Iris pigment epithelial cell (primary cell): ENCODE measurements at regions not wholly inside any gene's neighbourhood (a gene's known extent, or its start where the extent isn't known, plus 50 kb on each side); places are given as distances from the start of the nearest gene placed in this dataset.
"Not testable (repeated sequence)": the region's sequence is repeated elsewhere in the genome, so short reads cannot be mapped to it uniquely, and the experiment has no call there.

Source experiments
- DNase-seq: peaks from one replicate; pipeline ENCODE4 v3.0.0-alpha.2; 2011; ENCODE audit warnings: low read depth

DNA sequence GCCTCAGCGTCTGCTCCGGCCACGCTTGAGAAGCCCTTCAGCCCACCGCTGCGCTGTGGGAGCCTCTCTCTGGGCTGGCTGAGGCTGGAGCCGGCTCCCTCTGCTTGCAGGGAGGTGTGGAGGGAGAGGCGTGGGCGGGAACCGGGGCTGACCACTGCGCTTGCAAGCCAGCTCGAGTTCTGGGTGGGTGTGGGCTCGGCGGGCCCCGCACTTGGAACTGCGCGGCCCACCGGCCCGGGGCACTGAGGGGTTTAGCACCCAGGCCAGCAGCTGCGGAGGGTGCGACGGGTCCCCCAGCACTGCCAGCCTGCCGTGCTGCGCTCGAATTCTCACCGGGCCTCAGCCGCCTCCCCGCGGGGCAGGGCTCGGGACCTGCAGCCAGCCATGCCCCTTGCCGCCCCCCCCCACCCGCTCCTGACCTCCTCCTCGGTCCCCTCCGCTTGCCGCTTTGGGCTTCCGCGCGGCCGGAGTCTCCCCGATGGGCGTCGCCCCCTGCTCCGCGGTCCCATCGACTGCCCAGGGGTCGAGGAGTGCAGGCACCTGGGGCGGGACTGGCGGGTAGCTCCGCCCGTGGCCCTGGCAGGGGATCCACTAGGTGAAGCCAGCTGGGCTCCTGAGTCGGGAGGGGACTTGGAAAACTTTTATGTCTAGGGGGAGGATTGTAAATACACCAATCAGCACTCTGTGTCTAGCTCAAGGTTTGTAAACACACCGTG, 106.7 kb downstream of the RAP2B start:
- no peak for DNase-seq

- DNase-seq, result no peak
Measured at GRCh38 chr3:153269730-153270129, 107.7 kb downstream of the RAP2B start.

DNA sequence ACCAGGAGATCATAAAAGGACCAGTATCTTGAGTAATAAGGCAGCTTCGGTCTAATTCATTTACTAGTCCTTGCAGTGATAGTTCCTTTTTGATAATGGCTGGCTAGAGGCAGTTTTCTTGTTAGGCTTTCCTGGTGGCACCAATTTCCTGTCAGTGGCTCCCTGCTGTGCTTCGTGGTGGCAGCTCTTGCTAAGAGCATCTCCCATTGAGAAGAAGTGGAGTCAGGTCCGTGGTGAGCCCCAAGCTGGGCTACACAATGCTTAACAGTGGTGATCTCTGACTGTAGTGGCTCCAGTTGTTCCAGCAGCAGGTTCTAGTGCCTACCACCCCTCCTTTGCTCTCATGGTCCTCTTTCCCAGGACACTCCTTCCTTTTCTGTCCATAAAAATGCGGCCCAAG, 111.2 kb downstream of the RAP2B start:
- no peak for DNase-seq

GRCh38 chr3:153273767-153274435, 111.9 kb downstream of the RAP2B start:
- DNase-seq, result peak; percentile 79

DNA sequence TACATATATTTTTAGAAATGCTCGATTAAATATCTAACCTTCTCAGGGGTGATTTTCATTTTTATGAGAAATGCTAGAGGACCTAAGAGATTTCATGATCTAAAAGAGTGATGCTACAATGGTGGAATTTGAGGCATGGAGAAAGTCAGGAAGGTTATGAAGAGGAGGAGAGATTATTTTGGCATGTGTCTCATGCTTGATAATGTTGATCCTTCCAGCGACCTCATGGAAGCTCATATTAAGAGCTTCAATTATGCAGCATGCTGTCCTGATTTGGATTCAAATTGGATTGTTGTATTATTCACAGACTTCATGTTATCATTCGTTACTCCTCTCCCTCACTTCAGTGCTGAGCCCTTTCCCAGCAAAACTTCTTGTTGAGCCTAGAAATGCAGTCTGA, 112.5 kb downstream of the RAP2B start:
- DNase-seq, result no peak

DNA sequence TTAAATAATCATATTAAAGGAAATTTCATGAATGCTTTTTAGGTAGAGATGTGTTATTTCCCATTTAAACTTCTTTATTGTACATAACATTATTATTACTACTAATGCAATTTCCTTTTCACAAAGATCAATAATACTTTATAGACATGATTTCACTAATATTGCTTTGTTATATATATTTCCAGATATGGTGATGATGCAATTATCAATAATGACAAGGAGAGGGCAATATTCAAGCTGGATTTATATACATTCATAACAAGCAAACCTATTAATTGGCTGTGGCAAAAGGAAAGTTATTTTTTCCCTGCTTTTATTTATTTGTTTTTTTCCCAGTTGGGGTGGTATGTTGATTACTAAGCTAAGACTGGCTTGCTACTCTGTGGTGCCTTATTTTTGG, 113.5 kb downstream of the RAP2B start:
- DNase-seq, result no peak

GRCh38 chr3:153277029-153277428, 115.0 kb downstream of the RAP2B start:
- DNase-seq, result peak; percentile 45

- DNase-seq, result not testable (repeated sequence)
Measured at GRCh38 chr3:153281236-153281997, 119.4 kb downstream of the RAP2B start.

DNA sequence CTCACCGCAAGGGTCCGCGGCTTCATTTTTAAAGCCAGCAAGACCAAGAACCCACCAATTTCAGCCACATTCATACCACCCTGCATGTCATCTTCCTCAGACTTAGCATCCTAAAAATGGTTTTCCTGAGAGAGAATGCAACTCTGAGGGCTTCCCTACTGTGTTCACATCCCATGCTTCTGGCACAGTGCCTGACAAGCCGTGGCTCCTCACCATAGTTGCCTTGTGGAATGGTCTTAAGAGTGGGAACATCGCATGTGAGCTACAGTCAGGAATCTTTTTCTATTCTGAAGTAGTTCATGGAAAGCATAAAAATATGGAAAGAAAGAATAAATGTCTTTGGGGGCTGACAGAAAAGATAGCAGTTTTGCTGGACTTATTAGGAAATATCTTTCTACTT, 120.3 kb downstream of the RAP2B start:
- DNase-seq, result no peak

DNA sequence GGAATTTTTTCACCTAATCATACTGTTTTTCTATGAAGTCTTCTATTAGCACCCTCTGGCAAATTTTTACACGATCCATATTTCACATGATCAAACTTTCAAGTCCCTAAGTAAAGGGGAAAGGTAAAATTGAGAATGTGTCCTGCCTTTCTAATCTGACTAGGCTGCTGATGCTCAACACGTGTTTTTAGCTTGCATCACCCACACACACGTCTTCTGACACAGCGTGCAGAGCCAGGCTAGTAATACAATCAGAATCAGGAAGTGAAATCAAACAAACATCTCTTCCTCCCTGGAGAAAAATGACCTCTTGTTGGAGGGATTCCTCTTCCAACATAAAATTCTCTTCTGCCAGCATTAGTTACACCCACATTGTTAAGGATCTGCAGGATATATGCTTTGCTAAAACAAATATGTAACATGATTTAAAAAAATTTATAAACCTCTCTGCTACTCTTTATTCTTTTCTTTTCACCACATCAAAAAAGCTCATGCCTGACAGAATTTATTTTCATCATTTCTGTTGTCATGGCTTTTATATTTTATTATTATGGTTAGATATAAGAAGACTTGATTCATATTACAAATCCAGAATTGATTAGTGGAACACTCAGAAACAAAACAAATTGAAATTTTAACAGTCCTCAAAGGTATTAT, 122.4 kb downstream of the RAP2B start:
- peak; percentile 95 for DNase-seq

DNA sequence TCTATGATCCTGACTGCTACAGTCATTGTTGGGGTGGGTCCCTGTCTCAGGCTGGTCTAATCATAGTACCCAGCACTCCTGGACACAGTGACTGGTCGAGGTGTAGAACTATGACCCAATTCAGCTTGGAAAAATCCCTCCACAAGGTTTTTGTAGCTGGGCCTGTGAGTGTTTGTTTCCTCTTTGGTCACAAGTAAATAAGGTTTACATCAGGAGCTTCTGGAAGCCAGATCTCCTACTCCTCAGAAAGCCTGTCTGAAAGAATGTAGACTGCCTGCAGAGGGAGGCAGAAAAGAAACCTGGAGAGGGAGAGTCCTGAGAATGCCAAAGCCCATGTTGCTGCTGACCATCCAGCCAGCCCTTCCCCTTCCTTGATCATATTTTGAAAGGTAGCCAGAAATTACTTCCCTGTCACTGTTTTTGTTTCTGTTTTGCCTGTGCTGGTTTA, 123.2 kb downstream of the RAP2B start:
- DNase-seq, result peak; percentile 44

DNA sequence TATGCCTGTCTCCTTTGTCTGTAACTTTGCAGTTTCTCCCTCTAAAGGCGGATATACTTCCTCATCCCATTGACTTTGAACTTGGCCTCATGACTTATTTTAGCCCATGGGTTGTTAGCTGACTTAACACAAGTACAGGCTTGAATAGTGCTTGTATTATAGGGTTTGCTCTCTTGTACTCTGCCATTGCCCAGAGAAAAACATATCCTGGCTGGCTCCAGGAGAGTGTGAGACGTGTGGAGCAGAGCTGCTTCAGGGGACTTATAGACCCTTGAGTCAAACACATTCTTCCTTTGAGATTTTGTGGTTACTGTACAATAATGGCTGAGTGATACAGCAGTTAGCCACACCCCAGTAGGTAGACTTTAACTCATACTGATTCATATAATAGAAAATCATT, 124.0 kb downstream of the RAP2B start:
- no peak for DNase-seq

- DNase-seq, result no peak
Measured at GRCh38 chr3:153287017-153287416, 125.0 kb downstream of the RAP2B start.

DNA sequence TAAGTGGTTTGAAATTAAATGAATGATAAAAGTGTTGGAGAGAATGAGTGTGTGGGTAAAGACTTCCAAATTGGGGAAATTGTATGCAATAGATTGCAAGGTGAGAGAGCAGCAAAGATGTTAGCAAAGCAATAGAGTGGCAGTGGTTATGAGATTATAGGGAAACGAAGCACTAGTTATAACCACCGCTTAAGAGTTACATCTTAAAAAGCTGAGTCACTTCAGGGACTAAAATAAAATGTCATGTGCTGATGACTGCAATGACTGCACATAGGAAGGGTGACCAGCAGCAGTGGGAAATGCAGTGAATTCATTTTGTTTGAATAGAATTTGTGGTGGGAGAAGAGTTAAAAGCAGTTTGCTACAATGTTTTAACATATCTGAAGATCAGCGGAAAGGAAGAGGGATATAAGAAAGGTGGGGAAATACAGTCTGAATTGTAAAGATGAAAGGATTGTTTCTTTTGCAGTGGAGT, 127.3 kb downstream of the RAP2B start:
- peak; percentile 32 for DNase-seq

- DNase-seq, result no peak
Measured at GRCh38 chr3:153290268-153291015, 128.4 kb downstream of the RAP2B start.

- DNase-seq, result peak; percentile 30
Measured at GRCh38 chr3:153291059-153291685, 129.1 kb downstream of the RAP2B start.

DNA sequence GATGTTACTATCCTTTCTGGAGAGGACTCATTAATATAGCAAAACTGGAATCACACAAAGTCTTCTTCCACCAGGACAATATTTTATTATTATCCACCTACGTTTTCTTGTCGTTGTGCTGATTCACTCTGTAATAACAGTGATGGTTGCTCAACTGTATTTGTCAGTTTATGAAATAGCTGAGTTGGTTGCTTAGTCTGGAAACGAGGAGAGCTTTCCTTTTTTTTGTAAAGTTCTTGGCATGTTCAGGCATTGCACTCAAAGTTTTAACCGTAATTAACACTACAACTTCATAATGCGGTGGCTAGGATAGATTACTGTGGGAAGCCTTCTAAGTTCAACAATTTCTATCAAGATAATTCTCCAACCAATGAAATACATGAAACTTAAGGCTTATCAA, 131.2 kb downstream of the RAP2B start:
- DNase-seq, result peak; percentile 82

- DNase-seq, result peak; percentile 77
Measured at GRCh38 chr3:153295901-153296300, 133.9 kb downstream of the RAP2B start.

DNA sequence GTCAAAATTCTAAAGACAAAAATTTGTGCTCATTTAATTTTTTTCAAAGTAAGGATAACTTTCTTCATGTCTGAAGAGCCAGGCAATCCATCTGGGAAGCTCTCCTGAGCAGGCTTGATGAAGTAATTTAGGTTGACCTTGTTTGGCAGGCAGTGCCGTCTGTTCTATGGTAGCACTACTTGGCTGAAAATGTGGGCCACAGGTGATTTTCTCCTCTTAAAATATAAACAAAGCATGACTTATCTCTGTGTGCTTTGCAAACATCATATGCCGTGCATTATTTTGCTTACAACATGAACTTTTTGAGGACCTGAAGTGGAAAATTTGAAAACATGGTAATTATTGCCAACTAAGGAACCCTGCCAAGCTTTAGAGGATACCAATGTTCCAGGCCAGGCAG, 143.2 kb downstream of the RAP2B start:
- DNase-seq, result no peak

DNA sequence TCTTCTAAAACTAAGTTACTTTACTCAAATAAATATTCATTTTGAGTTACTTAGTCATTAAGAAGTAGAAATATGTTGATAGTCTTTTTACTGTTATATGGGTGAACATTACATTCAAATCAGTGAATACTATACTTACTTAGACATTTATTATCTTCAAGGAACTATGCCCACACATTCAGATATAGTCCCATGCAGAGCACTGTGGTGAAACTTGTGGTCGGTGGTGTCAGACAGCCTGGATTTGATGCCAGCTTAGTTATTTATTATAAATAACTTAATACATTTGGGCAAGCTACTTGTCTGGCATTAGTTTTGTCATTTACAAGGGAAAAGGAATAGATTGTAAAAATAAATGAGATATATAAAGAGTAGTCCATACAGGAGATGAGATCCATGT, 149.5 kb downstream of the RAP2B start:
- no peak for DNase-seq

DNA sequence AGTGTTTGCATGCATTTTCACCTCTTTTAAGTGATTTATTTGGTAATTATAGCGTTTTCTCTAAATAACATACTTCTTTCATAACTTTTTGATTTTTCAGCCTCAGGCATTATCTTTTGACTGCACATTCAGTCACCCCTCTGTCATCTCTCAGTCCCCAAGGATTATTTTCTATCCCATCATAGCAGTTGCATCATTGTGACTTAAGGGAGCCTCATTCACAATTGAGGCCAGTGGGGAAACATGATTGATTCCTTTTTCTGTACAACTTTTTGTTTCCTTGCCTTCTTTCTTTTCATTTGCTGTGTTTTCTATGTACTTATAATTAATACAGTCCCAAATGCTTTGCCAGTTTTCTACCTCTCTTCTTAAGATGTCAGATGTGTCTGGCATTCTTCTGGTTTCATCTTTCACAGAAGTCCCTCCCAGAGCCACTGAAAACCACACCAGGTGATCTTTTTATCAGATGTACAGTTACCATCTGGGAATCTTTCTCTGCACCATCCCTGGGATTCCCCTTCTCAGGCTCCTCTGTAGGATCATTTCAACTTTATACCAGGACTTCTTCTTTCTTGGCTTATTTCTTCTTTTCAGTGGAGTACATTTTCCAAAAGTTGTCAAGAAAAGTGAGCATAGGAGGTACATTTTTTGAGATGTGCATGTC, 151.4 kb downstream of the RAP2B start:
- peak; percentile 43 for DNase-seq
